ENCODE measurements at regions not wholly inside any gene's neighbourhood (a gene's known extent, or its start where the extent isn't known, plus 50 kb on each side); places are given as distances from the start of the nearest gene placed in this dataset.

DNA sequence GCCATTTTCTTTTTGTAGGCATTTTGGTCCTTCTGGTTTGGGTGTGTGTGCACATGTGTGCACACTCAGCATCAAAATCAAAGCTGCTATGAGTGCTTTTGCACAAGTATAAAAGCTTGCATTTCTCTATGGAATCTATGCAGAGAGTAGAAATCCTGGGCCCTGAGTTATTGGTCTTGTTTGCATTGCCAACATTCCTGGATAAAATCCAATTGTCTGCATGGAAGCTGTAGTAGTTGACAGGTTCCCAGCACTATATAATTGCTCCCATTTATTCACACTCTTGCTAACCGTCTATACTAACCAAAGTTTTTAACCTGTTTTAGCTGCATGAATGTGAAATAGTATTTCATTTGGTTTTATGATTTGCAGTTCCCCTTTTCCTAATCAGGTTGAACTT is 277.0 kb downstream of the FOXA2 start:
- DNase-seq, result no peak

DNA sequence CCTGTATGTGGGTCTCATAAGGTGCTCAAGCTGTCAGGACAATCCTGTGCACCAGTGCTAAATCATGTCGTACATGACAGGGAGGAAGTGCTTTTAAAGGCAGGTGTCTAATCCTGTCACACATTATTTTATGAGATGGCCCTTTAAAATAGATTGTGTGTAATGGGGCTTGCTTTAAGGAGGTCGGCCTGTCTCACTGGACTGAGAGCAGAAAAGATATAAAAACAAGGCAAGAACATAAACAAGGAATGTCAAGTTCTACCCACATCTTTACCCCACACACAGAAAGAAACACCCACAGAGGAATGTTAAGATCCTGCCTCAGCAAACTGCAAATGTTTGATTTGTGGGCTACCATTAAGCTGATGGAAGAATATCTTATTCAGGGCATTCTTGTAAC is 279.0 kb downstream of the FOXA2 start:
- no peak for DNase-seq

GRCh38 chr20:22303523-22303922 is 280.8 kb downstream of the FOXA2 start:
- no peak for DNase-seq

GRCh38 chr20:22302039-22302438 is 282.3 kb downstream of the FOXA2 start:
- no peak for DNase-seq

DNA sequence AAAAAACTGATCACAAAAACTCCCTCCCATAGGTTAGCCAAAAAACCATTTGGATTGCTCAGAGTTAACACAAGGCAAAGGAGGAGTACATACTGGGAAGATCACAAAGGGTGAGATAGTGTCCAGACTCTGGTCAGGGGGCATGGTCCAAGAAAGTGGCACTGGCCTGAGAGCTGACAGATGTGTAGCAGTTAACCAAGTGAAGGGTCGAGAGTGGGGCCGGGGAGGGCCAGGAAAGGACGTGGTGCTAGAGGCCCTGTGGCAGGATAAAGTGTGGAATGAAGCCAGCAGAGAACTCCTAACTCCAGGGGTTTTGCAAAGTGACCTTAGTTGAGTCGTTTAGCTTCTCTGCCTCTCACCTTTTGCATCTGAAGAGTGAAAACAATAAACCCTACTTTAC is 290.5 kb downstream of the FOXA2 start:
- no peak for DNase-seq

GRCh38 chr20:22289442-22289841 is 294.9 kb downstream of the FOXA2 start:
- DNase-seq, result no peak

- no peak for DNase-seq
These were observed 295.4 kb downstream of the FOXA2 start for GRCh38 chr20:22288957-22289356.

GRCh38 chr20:22288156-22288555 is 296.2 kb downstream of the FOXA2 start:
- no peak for DNase-seq

DNA sequence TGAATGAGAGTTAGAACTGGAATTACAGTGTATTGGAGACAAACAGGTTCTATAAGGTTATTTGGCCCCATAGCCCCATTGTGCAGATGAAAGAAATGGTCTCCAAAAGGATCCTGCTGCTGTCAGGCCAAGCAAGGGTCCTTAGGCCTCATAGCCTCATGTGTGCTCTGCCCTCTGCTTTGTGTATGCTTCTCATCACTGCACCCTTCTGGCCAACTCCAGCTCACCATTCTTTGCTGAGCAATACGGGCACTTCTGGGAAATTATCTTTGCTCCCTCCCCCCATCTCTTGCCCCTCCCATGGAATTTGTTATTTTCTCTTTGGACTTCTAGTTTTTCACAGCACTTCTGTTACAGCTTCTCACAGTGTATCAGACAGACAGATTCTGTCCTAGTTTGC is 298.8 kb downstream of the FOXA2 start:
- DNase-seq, result no peak

- no peak for DNase-seq
These were observed 301.7 kb downstream of the FOXA2 start for GRCh38 chr20:22282696-22283095.

- DNase-seq, result no peak
These were observed 310.0 kb downstream of the FOXA2 start for GRCh38 chr20:22274330-22274729.

DNA sequence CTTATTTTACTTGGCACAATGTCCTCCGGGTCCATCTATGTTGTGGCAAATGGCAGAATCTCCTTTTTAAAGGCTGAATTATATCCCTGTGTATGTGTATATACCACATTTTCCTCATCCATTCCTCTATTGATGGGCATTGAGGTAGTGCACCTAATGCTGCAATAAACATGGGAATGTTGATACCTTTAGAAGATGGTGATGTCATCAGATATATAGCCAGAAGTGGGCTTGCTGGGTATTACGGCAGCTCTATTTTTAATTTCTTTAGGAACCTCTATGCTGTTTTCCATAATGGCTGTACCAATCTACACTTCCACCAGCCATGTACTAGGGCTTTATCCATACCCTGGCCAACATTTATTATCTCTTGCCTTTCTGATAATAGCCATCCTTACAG is 315.7 kb downstream of the FOXA2 start:
- DNase-seq, result no peak

DNA sequence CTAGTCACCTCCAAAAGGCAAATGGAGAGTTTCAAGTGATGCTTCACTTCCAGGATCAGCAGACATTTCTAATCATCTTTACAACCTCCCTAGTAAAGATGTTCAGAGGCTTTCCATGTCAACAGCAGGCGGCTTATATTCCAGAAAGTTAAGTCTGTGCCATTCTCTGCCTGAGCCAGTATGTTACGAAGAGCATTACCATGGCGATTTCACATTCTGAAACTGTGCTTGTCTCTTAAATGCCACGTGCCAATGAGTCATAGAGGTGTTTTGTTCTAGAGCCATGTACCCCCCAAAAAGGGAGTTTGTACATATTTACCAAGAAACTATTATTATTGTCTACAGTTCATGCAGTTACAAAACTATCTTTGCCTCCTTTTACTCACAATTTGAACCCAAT is 319.5 kb downstream of the FOXA2 start:
- DNase-seq, result no peak

DNA sequence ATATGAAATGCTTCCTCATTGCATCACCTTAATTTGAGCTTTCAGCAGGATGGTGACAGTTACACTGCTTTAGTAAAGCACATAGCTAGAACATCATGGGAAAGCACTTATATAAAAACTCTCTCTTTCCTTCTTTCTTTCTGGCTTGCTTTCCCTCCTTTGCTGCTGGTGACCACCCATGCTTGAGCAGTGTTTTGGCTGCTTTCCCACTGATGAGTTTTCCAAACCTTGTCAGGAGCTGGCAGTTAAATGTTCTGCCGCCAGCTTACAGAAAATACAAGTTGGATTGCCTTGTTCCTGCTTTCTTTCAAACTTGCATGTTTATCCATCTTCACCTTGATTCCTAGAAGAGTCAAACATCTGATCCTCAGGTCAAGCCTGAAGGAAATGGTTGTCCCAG is 323.9 kb downstream of the FOXA2 start:
- no peak for DNase-seq

DNA sequence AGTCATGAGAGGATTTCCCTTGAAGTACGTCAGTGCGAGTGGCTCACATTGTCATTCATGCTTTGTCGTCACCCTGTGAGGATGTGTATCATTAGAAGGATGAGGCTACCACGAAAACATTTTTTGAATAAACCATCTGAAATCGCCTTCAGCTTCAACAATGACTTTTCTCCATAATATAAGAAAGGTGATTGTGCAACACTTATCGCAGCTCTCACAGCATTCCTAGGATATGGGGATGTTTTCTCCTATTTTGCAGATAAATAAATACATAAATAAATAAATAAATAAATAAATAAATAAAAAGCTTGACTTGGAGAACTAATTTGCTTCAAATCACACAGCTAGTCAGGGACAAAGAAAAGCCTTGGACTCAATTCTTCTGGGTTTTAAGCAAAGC is 326.5 kb downstream of the FOXA2 start:
- no peak for DNase-seq

- no peak for DNase-seq
These were observed 336.2 kb downstream of the FOXA2 start for GRCh38 chr20:22248051-22248667.

- no peak for DNase-seq
These were observed 339.2 kb downstream of the FOXA2 start for GRCh38 chr20:22245139-22245538.

DNA sequence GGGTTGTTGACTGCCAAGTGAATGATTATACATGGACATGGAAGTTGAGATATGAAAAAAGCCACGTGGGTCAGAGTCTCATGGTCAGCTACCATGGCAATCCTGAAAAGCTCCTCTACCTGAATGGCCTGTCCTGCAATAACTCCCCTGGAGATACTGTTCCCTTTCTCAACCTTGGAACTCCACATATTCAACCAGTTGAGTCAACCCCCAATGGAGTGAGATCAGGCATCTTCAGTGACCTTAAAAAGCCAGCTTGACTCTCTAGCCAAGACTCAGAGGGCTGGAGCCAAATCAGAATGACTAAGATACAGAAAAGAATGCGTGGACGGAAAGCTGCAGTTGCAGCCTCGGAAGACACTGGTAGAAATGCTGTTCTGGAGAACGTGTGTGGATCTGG is 341.3 kb downstream of the FOXA2 start:
- DNase-seq, result no peak

- no peak for DNase-seq
These were observed 342.8 kb downstream of the FOXA2 start for GRCh38 chr20:22241609-22242008.

DNA sequence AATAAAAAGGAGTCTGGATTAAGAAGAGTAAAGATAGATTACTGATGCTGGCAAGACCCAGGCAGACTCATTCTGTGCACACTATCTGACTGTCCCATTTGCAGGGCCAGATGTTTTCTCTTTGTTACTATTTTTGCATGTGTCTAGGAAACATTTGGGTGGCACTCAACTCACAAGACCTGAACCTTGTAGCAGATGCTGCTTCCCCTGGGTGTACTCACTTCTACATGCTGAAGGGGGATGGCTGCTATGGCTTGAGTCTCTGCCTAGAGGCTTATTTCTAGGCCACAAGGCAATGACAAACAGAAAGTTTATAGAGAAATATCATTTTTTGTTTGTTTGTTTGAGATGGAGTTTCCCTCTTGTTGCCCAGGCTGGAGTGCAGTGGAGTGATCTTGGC is 351.4 kb downstream of the FOXA2 start:
- DNase-seq, result no peak

DNA sequence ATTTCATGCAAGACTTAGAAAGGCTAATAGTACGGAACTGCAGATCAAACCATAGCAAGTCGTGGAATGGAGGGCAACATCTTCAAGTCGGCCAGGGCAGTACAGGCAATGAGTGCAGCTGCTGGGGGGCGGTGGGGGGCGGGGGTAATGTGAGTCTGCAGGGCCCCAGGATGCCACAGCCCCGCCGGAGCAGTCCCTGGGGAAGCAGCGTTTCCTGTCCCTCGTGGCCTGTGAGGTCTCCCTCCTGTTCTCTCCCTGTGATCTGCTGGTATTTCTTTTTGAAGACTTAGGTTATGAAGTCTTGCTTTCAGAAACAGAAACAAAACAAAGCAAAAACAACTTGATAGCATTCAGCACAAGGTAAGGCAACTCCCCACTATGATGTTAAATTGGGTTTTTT is 351.9 kb downstream of the FOXA2 start:
- no peak for DNase-seq

GRCh38 chr20:22226849-22227700 is 357.3 kb downstream of the FOXA2 start:
- no peak for DNase-seq

DNA sequence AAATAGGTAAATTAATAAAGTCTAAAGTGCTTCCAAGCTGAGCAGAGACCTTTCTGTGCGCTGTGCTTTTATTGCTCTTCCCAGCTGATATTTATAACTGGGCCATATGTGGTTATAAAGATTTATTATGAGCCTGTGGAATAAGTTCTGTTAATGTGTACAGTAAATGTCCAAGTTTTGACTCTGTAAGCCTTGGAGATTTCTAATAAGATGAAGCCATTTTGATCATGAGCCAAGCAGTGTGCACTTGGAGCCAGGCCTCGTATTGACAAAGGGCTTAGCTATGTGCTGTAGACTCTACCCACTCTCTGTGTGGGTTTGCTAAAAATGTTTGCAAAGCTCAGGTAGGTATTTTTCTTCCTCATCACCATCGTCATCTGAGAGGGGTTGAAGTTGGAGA is 361.1 kb downstream of the FOXA2 start:
- no peak for DNase-seq

- no peak for DNase-seq
These were observed 366.5 kb downstream of the FOXA2 start for GRCh38 chr20:22217712-22218352.
